KMS-11 (cell line): ENCODE measurements at regions not wholly inside any gene's neighbourhood (a gene's known extent, or its start where the extent isn't known, plus 50 kb on each side); places are given as distances from the start of the nearest gene placed in this dataset.

Experiments used
- H2AFZ ChIP-seq: fragments of 200-600 bp; sonication (generic); 2 replicates; pipeline ENCODE4 v1.6.1; 2016; ENCODE audit warnings: antibody characterized with exemption, mixed run types, low read depth
- H3K27ac ChIP-seq: fragments of 200-600 bp; sonication (generic); 2 replicates; pipeline ENCODE4 v1.6.1; 2016; ENCODE audit warnings: mild to moderate bottlenecking, mixed run types
- H3K27me3 ChIP-seq: fragments of 200-600 bp; sonication (generic); 2 replicates; pipeline ENCODE4 v1.6.1; 2017; ENCODE audit warnings: mild to moderate bottlenecking, low read depth, mixed run types, moderate library complexity; ENCODE audit not compliant: insufficient read depth
- H3K36me3 ChIP-seq: fragments of 200-600 bp; sonication (generic); 2 replicates; pipeline ENCODE4 v1.6.1; 2017; ENCODE audit warnings: mild to moderate bottlenecking, mixed run types; ENCODE audit not compliant: insufficient read depth
- H3K4me1 ChIP-seq: fragments of 200-600 bp; sonication (generic); 2 replicates; pipeline ENCODE4 v1.6.1; 2016; ENCODE audit warnings: mild to moderate bottlenecking, low read depth, mixed run types; ENCODE audit not compliant: poor library complexity, severe bottlenecking
- H3K4me2 ChIP-seq: fragments of 200-600 bp; sonication (generic); 2 replicates; pipeline ENCODE4 v1.7.0; 2016; ENCODE audit warnings: mild to moderate bottlenecking, mixed run types
- H3K4me3 ChIP-seq: fragments of 200-600 bp; sonication (generic); IDR thresholded peaks from 2 replicates; pipeline ENCODE4 v1.6.1; 2017; ENCODE audit warnings: low read depth, low read length, mixed read lengths; ENCODE audit not compliant: insufficient read depth
- H3K79me2 ChIP-seq: fragments of 200-600 bp; sonication (generic); 2 replicates; pipeline ENCODE4 v1.6.1; 2016; ENCODE audit warnings: low read depth, mixed run types; ENCODE audit not compliant: insufficient read depth
- H3K9ac ChIP-seq: fragments of 200-600 bp; sonication (generic); 2 replicates; pipeline ENCODE4 v1.6.1; 2016; ENCODE audit warnings: mild to moderate bottlenecking, mixed run types
- H4K20me1 ChIP-seq: fragments of 200-600 bp; sonication (generic); 2 replicates; pipeline ENCODE4 v1.6.1; 2016; ENCODE audit warnings: mild to moderate bottlenecking, mixed run types; ENCODE audit not compliant: insufficient read depth
- TF ChIP-seq, protein P1 (sequence below): fragments of 200-600 bp; sonication (generic); conservative IDR thresholded peaks from 2 replicates; pipeline ENCODE4 v1.6.1; 2017; ENCODE audit warnings: low read depth, mild to moderate bottlenecking, antibody characterized with exemption, low read length, moderate library complexity, mixed read lengths

DNA sequence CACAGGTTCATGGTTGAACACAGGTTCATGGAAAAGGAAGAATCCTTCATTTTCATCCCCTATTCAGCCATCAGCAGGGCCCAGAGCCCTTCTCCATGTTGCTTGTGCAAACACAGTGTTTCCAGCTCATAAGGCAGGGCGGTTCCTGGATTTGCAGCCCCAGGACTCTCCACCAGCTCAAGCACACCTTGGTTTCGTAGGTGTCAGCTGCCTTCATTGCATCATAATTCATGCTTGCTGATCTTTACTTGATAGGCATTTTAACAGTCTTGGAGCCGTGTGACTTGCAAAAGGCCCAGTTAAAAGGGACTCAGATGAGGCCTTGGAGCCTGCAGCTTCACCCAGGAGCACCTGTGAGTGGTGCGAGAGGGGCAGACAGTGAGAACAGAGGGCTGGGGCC is 318.1 kb upstream of the B3GAT1 start:
- no peak overlapping the region for H3K4me3 ChIP-seq
- no peak overlapping the region for H3K27ac ChIP-seq
- TF ChIP-seq, protein P1, sequence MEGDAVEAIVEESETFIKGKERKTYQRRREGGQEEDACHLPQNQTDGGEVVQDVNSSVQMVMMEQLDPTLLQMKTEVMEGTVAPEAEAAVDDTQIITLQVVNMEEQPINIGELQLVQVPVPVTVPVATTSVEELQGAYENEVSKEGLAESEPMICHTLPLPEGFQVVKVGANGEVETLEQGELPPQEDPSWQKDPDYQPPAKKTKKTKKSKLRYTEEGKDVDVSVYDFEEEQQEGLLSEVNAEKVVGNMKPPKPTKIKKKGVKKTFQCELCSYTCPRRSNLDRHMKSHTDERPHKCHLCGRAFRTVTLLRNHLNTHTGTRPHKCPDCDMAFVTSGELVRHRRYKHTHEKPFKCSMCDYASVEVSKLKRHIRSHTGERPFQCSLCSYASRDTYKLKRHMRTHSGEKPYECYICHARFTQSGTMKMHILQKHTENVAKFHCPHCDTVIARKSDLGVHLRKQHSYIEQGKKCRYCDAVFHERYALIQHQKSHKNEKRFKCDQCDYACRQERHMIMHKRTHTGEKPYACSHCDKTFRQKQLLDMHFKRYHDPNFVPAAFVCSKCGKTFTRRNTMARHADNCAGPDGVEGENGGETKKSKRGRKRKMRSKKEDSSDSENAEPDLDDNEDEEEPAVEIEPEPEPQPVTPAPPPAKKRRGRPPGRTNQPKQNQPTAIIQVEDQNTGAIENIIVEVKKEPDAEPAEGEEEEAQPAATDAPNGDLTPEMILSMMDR = no peak
- H2AFZ ChIP-seq = no peak overlapping the region
- no peaks in the 10 kb centered on the region for H3K27me3 ChIP-seq
- H3K4me1 ChIP-seq = no peaks in the 10 kb centered on the region
- no peaks in the 10 kb centered on the region for H3K36me3 ChIP-seq
- no peaks in the 10 kb centered on the region for H4K20me1 ChIP-seq
- no peaks in the 10 kb centered on the region for H3K79me2 ChIP-seq
- no peak overlapping the region for H3K4me2 ChIP-seq
- no peak overlapping the region for H3K9ac ChIP-seq

- Histone ChIP-seq H3K4me1 (no peaks in the 10 kb centered on the region), H4K20me1 (no peaks in the 10 kb centered on the region), H3K27ac (no peak overlapping the region), H2AFZ (no peak overlapping the region), H3K36me3 (no peaks in the 10 kb centered on the region), H3K27me3 (no peaks in the 10 kb centered on the region), H3K79me2 (no peaks in the 10 kb centered on the region), H3K4me2 (no peak overlapping the region), H3K9ac (no peak overlapping the region), H3K4me3 (no peak overlapping the region)
- TF ChIP-seq, protein P1 = no peak
These were observed 316.1 kb upstream of the B3GAT1 start for GRCh38 chr11:134728186-134728585.

- TF ChIP-seq, protein P1 = no peak
- Histone ChIP-seq H3K4me2 (no peak overlapping the region), H3K4me3 (no peak overlapping the region), H3K27ac (no peak overlapping the region), H3K79me2 (no peaks in the 10 kb centered on the region), H2AFZ (no peak overlapping the region), H3K36me3 (no peaks in the 10 kb centered on the region), H3K4me1 (no peaks in the 10 kb centered on the region), H4K20me1 (no peaks in the 10 kb centered on the region), H3K27me3 (no peaks in the 10 kb centered on the region), H3K9ac (no peak overlapping the region)
These were observed 315.6 kb upstream of the B3GAT1 start for GRCh38 chr11:134727636-134728035.

DNA sequence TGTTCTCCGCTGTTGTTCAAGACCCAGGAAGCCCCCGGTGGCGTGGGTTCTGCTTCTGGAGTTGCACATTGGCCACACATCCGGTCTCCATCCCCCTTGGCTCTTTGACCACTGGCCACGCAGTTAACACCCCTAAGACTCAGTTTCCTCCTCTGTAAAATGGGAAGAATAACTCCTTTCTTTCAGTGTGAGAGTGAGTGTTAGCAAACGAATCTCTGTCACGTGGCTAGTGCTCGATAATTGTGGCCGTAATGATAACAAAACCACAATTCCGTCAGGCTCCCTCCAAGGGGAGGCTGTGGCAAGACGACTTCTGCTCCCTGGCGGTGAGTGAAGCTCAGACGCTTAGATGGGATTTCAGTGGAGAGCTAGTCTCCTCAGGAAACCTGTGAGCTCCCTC is 315.2 kb upstream of the B3GAT1 start:
- H2AFZ ChIP-seq = no peak overlapping the region
- no peaks in the 10 kb centered on the region for H3K36me3 ChIP-seq
- H4K20me1 ChIP-seq = no peaks in the 10 kb centered on the region
- no peaks in the 10 kb centered on the region for H3K79me2 ChIP-seq
- TF ChIP-seq, protein P1 = no peak
- H3K27me3 ChIP-seq = no peaks in the 10 kb centered on the region
- no peaks in the 10 kb centered on the region for H3K4me1 ChIP-seq
- H3K4me2 ChIP-seq = no peak overlapping the region
- no peak overlapping the region for H3K27ac ChIP-seq
- H3K4me3 ChIP-seq = no peak overlapping the region
- H3K9ac ChIP-seq = no peak overlapping the region
